NB4 (cell line): ENCODE measurements at regions not wholly inside any gene's neighbourhood (a gene's known extent, or its start where the extent isn't known, plus 50 kb on each side); places are given as distances from the start of the nearest gene placed in this dataset.

ENCODE experiments used
- CTCF ChIP-seq: IDR thresholded peaks from one replicate; pipeline ENCODE4 v1.5.1; 2012; ENCODE audit warnings: low read depth, low read length
- POLR2A ChIP-seq: IDR thresholded peaks from 2 replicates; pipeline ENCODE4 v1.6.1; 2011; ENCODE audit warnings: mild to moderate bottlenecking; ENCODE audit not compliant: insufficient read length; ENCODE audit errors: extremely low read depth

DNA sequence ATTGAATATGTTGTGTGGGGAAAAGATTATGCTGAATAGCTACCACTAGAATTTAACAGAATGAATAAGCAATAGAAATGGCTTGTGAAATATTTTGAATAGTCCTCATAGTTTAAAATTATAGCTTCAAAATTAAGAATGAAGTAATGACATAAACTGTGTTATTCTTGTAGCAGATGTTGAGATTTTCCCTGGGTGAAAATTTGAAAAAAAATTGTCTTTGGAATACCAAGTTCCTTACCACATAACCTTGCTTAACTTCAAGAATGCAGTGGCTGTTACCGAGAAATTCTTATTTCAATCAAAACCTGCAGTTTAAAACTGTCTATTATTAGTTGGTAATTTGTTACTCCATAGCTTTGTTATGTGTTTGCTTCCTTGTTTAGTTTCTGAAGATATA lies 1268.6 kb downstream of the RAPGEF2 start:
- TF ChIP-seq POLR2A, result no peak
- TF ChIP-seq CTCF, result no peak
